H9 (cell line): ENCODE measurements at regions not wholly inside any gene's neighbourhood (a gene's known extent, or its start where the extent isn't known, plus 50 kb on each side); places are given as distances from the start of the nearest gene placed in this dataset.
A peak's percentile ranks its signal among the peaks of the same experiment; 100 is the strongest.

ENCODE experiments used
- DNase-seq: peaks from one replicate; pipeline ENCODE4 v3.0.0-alpha.2; 2017
- H2AFZ ChIP-seq: one replicate; pipeline ENCODE4 v1.6.1; 2013; ENCODE audit warnings: mild to moderate bottlenecking, low read length, control low read depth, moderate library complexity
- H2AK5ac ChIP-seq: 2 replicates; pipeline ENCODE4 v1.6.1; 2013; ENCODE audit warnings: low read length, control low read depth, mixed read lengths; ENCODE audit not compliant: insufficient read length
- H2BK120ac ChIP-seq: one replicate; pipeline ENCODE4 v1.6.1; 2013; ENCODE audit warnings: low read depth, mild to moderate bottlenecking, low read length, control low read depth, inconsistent platforms; ENCODE audit not compliant: poor library complexity, severe bottlenecking
- H2BK12ac ChIP-seq: 2 replicates; pipeline ENCODE4 v1.6.1; 2013; ENCODE audit warnings: low read length, control low read depth, mixed read lengths, low read depth; ENCODE audit not compliant: insufficient read length
- H2BK15ac ChIP-seq: 2 replicates; pipeline ENCODE4 v1.6.1; 2013; ENCODE audit warnings: low read depth, low read length, control low read depth
- H2BK20ac ChIP-seq: one replicate; pipeline ENCODE4 v1.6.1; 2013; ENCODE audit warnings: low read depth, mild to moderate bottlenecking, low read length, control low read depth, inconsistent platforms; ENCODE audit not compliant: poor library complexity, severe bottlenecking
- H2BK5ac ChIP-seq: 2 replicates; pipeline ENCODE4 v1.6.1; 2013; ENCODE audit warnings: low read length, control low read depth, mixed read lengths; ENCODE audit not compliant: insufficient read length
- H3K14ac ChIP-seq: 2 replicates; pipeline ENCODE4 v1.6.1; 2013; ENCODE audit warnings: low read length, control low read depth; ENCODE audit not compliant: insufficient read depth
- H3K18ac ChIP-seq: 2 replicates; pipeline ENCODE4 v1.6.1; 2013; ENCODE audit warnings: low read depth, mild to moderate bottlenecking, mixed read lengths, low read length, control low read depth; ENCODE audit not compliant: insufficient read length
- H3K23ac ChIP-seq: 2 replicates; pipeline ENCODE4 v1.6.1; 2013; ENCODE audit warnings: low read length, control low read depth, mixed read lengths, low read depth; ENCODE audit not compliant: insufficient read length
- H3K23me2 ChIP-seq: 2 replicates; pipeline ENCODE4 v1.6.1; 2013; ENCODE audit warnings: low read depth, mild to moderate bottlenecking, mixed read lengths, low read length, control low read depth; ENCODE audit not compliant: insufficient read length, poor library complexity, severe bottlenecking
- H3K27ac ChIP-seq: 2 replicates; pipeline ENCODE4 v1.5.1; 2013; ENCODE audit warnings: low read length, control low read depth, mixed read lengths, low read depth; ENCODE audit not compliant: insufficient read length
- H3K27me3 ChIP-seq: 2 replicates; pipeline ENCODE4 v1.6.1; 2013; ENCODE audit warnings: low read length, control low read depth, inconsistent platforms; ENCODE audit not compliant: insufficient read depth
- H3K4ac ChIP-seq: 2 replicates; pipeline ENCODE4 v1.6.1; 2013; ENCODE audit warnings: low read depth, mild to moderate bottlenecking, control low read depth, inconsistent platforms, low read length, moderate library complexity
- H3K4me1 ChIP-seq: 2 replicates; pipeline ENCODE4 v1.6.1; 2013; ENCODE audit warnings: low read length, control low read depth, inconsistent platforms; ENCODE audit not compliant: insufficient read depth
- H3K4me2 ChIP-seq: 2 replicates; pipeline ENCODE4 v1.6.1; 2013; ENCODE audit warnings: low read length, control low read depth, mixed read lengths; ENCODE audit not compliant: insufficient read length, insufficient read depth
- H3K56ac ChIP-seq: 2 replicates; pipeline ENCODE4 v1.6.1; 2013; ENCODE audit warnings: low read depth, mild to moderate bottlenecking, mixed read lengths, low read length, control low read depth; ENCODE audit not compliant: insufficient read length
- H3K79me1 ChIP-seq: 2 replicates; pipeline ENCODE4 v1.6.1; 2013; ENCODE audit warnings: low read depth, mild to moderate bottlenecking, moderate library complexity, low read length, control low read depth, inconsistent platforms; ENCODE audit not compliant: insufficient read depth, poor library complexity, severe bottlenecking
- H3K79me2 ChIP-seq: 2 replicates; pipeline ENCODE4 v1.6.1; 2013; ENCODE audit warnings: low read length, control low read depth, inconsistent platforms; ENCODE audit not compliant: insufficient read depth
- H3K9ac ChIP-seq: 2 replicates; pipeline ENCODE4 v1.6.1; 2013; ENCODE audit warnings: low read length, control low read depth, mixed read lengths; ENCODE audit not compliant: insufficient read length; ENCODE audit errors: extremely low read depth
- H3K9me3 ChIP-seq: one replicate; pipeline ENCODE4 v1.6.1; 2013; ENCODE audit warnings: low read depth, low read length, inconsistent platforms; ENCODE audit not compliant: control insufficient read depth
- H3T11ph ChIP-seq: one replicate; pipeline ENCODE4 v1.6.1; 2013; ENCODE audit warnings: mild to moderate bottlenecking, low read length, control low read depth, inconsistent platforms
- H4K20me1 ChIP-seq: one replicate; pipeline ENCODE4 v1.6.1; 2013; ENCODE audit not compliant: control insufficient read depth, insufficient read length, insufficient read depth
- H4K5ac ChIP-seq: 2 replicates; pipeline ENCODE4 v1.6.1; 2013; ENCODE audit warnings: low read depth, mild to moderate bottlenecking, mixed read lengths, low read length, control low read depth; ENCODE audit not compliant: insufficient read length
- H4K8ac ChIP-seq: replicated peaks from 2 replicates; pipeline ENCODE4 v1.6.1; 2013; ENCODE audit warnings: low read length, control low read depth, mixed read lengths, low read depth; ENCODE audit not compliant: insufficient read length
- H4K91ac ChIP-seq: 2 replicates; pipeline ENCODE4 v1.6.1; 2013; ENCODE audit warnings: low read depth, mild to moderate bottlenecking, moderate library complexity, mixed read lengths, low read length, control low read depth; ENCODE audit not compliant: insufficient read length
- H3K27ac Mint-ChIP-seq, 3 experiments: 2 replicates in 2 of 3; 3 replicates in 1 of 3; pipeline ENCODE4 v1.8.0; 2020 to 2021; ENCODE audit warnings: mixed read lengths in 3 of 3, mild to moderate bottlenecking in 1 of 3, moderate library complexity in 1 of 3
- H3K27me3 Mint-ChIP-seq: 2 replicates; pipeline ENCODE4 v1.8.0; 2021; ENCODE audit warnings: low read depth, mild to moderate bottlenecking, moderate library complexity, mixed read lengths
- H3K36me3 Mint-ChIP-seq, 3 experiments: 2 replicates in 2 of 3; 3 replicates in 1 of 3; pipeline ENCODE4 v1.8.0; 2020 to 2021; ENCODE audit warnings: low read depth in 3 of 3, mixed read lengths in 3 of 3; ENCODE audit not compliant: insufficient read depth in 1 of 3
- H3K4me1 Mint-ChIP-seq, 2 experiments: 2 replicates each; pipeline ENCODE4 v1.8.0; 2020; ENCODE audit warnings: mixed read lengths in 2 of 2
- H3K4me3 Mint-ChIP-seq, 2 experiments: 2 replicates in 1 of 2; 3 replicates in 1 of 2; pipeline ENCODE4 v1.8.0; 2020 to 2021; ENCODE audit warnings: mild to moderate bottlenecking in 2 of 2, mixed read lengths in 2 of 2, moderate library complexity in 1 of 2
- H3K9me3 Mint-ChIP-seq, 2 experiments: 2 replicates in 1 of 2; 3 replicates in 1 of 2; pipeline ENCODE4 v1.8.0; 2020; ENCODE audit warnings: mild to moderate bottlenecking in 2 of 2, mixed read lengths in 2 of 2, moderate library complexity in 1 of 2
- CTCF ChIP-seq: fragments of 200-600 bp; sonication (generic); conservative IDR thresholded peaks from 3 replicates; pipeline ENCODE4 v1.8.0; 2021; ENCODE audit warnings: antibody characterized with exemption, mild to moderate bottlenecking
- WGBS: extraction: QIAGEN DNeasy Blood & Tissue Kit; methylation state at CpG from one replicate; pipeline ENCODE4 v1.1.7; 2013; ENCODE audit warnings: missing lambda C conversion rate, low lambda C conversion rate, mixed read lengths; ENCODE audit not compliant: insufficient read length; ENCODE audit errors: extremely low coverage; 5-methylcytosine and 5-hydroxymethylcytosine counted together

DNA sequence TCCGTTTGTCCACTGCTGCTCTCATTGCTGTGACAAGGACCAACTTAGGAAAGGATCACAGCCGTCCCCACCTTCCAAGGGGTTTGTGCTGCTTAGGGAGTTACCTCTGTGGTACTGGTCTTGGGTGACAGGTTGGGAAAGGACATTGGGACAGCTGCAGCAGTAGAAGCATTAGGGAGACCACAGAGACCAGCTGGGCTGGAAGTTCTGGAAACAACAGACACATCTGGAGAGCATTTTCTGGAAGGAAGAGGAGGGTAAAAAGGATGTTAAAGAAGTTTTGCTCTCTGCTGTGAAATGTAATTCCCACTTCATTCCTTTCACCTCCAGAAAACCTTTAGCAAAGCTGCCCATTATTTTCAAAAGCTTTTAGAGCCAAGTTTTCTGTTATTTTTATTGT lies 304.2 kb downstream of the LRFN2 start:
- Histone ChIP-seq H2BK15ac (no peak overlapping the region), H2BK120ac (no peak overlapping the region), H3K79me2 (no peaks in the 10 kb centered on the region), H3K79me1 (no peaks in the 10 kb centered on the region), H3K18ac (no peak overlapping the region), H4K8ac (no peak overlapping the region), H3K4ac (no peak overlapping the region), H4K20me1 (no peaks in the 10 kb centered on the region), H4K5ac (no peak overlapping the region), H3T11ph (no peak overlapping the region), H3K9me3 (no peaks in the 10 kb centered on the region), H2BK20ac (no peak overlapping the region), H3K4me1 (peaks cover 13% of the 10 kb centered on the region; the same call in 1 of the 2 replicates), H3K23ac (no peak overlapping the region), H3K56ac (no peak overlapping the region), H2BK5ac (no peak overlapping the region), H2AFZ (no peak overlapping the region), H3K23me2 (no peaks in the 10 kb centered on the region), H3K27me3 (no peaks in the 10 kb centered on the region), H3K9ac (no peak overlapping the region), H3K14ac (no peak overlapping the region), H4K91ac (no peak overlapping the region), H3K27ac (no peak overlapping the region), H2AK5ac (no peak overlapping the region), H3K4me2 (no peak overlapping the region), H2BK12ac (no peak overlapping the region)
- Mint-ChIP-seq H3K9me3 (no peaks in the 10 kb centered on the region), H3K36me3 (peaks cover 0 to 2% (median 0%) of the 10 kb centered on the region in 3 experiments; a peak in 1 of 7 replicates), H3K4me3 (no peak overlapping the region), H3K4me1 (peaks cover 39 to 40% of the 10 kb centered on the region in 2 experiments), H3K27me3 (peaks cover 5% of the 10 kb centered on the region), H3K27ac (peak overlapping the region in 1 of 3 experiments; percentile 80; a peak in 3 of 7 replicates)
- no CpG with 5 or more reads among the region's 2 CpGs for WGBS
- DNase-seq = no peak
- no peak for TF ChIP-seq CTCF
